ENCODE measurements at regions not wholly inside any gene's neighbourhood (a gene's known extent, or its start where the extent isn't known, plus 50 kb on each side); places are given as distances from the start of the nearest gene placed in this dataset.
A peak's percentile ranks its signal among the peaks of the same experiment; 100 is the strongest.

DNA sequence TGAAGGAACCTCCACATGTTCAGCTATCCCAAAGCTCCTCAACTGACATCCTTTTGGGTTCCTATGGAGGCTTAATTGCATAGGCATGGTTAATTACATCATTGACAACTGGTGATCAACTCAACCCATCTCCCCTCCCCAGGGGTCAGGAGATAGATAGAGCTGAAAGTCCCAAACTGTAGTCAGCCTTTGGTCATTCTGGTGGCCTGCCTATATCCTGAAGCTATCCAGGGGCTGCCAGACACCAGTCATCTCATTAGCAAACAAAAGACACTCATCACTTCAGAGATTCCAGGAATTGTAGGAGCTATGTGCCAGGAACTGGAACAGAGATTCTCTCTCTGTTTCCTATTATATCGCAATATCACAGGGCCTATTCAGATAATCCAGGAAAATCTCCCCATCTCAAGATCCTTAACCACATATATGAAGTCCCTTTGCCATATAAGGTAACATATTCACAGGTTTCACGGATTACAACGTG is 646.5 kb upstream of the GRAMD2B start:
- DNase-seq: no peak

DNA sequence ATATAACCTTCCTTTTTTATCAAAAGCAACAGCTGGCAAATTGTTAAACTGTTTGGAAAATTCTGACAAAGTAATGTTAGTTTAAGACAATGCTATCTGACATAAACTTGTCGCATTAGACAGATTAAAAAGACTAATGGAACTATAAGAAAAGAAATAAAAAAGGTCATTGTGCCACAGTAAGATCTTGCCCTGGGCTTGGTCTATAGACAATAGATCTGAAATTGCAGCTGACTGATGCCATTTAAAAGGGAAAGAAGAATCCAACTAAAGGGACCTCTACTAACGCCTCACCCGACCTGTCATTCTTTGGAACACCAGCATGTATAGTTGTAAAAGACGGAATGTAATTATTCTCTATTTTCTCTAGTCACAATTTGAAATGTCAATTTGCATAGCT is 644.4 kb upstream of the GRAMD2B start:
- no peak for DNase-seq

DNA sequence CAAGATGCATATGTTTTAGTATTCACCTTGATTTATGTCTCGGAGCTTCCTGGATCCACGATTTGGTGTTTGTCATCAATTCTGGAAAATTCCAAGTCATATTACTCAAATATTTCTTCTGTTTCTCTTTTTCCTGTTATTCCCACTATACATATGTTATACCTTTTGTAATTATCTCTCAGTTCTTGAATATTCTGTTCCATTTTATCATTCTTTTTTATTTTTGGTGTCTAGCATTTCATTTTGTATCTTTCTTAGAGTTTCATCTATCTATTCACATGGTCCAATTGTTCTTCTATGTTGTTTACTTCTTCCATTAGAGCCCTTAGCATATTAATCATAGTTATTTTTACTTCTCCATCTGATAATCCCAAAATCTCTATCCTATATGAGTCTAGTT is 637.8 kb upstream of the GRAMD2B start:
- DNase-seq: no peak

DNA sequence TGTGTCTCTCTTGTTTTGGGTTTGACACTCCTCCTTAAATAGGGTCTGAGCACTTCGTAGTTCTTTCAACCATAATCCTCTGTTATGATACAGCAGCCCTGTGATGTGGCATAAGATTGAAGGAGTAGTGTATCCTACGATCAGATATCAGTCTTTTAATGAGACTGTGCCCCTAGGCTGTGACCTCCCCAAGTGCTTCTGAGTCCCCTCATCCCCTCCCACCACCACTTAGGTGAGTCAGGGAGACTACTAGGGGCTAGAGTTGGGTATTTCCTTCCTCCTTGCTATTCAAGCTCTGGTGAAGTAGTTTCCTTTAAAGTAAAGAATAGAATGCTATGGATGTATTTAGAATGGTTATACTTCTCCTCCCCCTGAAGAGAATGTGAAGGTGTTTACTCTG is 637.2 kb upstream of the GRAMD2B start:
- no peak for DNase-seq

DNA sequence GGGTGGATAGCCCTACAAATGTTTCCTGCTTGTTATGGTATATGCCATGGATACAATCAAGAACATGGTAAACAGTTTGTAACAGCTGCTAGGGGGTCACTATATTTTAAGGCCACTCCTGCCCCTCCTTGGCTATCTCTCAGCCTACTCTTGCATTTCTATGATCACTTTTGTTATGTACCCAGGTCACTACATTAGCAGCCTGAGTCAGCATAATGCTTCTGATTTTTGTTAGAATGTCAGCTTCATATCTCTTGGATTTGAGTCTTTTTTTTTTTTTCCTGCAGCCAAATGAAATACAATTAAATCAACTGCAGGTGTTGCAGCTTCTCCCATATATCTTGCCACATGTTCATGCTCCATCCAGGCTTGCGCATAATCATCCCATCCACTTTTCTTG is 629.7 kb upstream of the GRAMD2B start:
- no peak for DNase-seq

DNA sequence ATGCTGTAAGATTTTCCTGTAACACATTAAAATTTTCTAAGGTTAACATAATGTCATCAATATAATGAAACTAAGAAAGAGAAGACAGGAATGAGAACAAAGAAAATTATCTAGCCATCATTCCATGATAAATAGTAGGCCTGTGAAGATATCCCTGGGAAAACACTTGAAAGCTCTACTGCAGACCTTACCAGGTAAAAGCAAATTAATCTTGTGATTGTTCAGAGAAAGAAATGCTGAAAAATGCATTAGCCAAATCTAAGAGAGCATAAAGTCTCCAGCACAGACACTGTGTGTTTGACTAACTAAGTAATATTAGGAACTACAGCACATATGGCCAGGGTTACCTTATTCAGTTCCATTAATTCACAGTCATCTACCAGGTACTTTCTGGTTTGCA is 628.3 kb upstream of the GRAMD2B start:
- no peak for DNase-seq

DNA sequence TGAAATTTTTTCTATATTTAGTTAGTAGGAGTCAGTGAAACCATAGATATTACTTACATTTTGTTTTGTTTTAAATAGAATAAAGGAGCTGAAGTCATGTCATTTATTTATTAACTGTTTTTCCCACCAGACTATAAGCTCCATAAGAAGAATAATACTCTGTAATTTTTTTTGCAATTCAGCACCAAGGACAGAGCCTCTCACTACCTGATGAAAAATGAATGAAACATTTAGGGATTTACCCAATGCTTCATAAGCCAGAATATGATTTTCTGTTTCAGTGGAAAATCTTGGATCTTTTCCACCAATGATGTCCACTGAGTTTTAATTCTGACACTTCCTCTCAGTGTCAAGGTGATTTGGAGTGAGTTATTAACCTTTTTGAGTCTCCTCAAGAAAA is 624.9 kb upstream of the GRAMD2B start:
- peak; percentile 67 for DNase-seq

DNA sequence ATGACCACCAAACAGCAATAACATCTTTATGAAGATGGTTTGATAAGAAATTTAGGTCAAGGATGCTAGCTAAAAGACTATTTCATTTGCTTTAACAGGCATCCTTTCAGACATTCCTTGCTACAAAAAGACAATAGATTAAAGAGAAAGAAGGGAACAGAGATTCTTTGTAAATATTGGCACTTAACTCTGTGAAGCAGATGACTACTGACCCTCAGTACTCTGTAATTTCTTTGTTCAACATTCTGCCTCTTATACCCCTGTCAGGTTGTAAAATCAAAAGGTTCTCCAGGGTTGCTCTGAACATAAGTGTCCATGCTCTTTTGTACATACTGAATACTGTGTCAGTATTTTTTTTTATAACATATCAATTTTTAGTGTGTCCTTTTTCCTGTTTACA is 610.6 kb upstream of the GRAMD2B start:
- no peak for DNase-seq

DNA sequence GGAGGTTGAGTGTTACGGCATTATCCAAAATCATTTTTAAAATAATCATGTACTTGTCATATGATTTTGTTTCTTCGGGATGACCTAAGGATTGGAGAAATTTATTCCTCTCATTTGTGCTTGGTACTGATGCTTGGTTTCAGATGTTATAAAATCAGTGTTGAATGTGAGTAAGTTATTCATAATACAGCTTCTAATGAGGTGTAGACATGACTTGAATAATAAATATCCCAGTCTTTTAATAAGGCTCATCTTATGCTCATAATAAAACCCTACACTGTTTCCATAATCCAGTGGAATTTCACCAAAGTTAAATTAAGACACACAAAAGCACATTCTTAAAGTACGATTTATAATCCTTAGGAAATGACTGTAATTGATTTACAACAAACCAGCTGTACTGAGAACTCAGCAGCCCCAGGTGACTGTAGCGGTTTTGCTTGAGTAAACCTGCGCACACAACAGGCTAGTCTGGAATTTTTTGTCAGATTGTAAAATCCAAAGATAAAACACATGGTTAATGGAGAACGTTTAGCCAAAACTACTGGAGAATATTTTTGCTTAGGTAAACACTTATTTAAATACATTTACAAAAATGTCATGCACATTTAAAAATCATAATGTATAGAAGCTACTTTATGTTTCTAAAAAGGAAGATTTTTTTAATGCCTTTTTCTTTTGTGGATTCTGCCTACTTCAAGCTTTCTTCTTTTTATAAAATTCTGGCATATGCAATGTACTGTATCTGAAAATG is 609.8 kb upstream of the GRAMD2B start:
- DNase-seq: no peak

DNA sequence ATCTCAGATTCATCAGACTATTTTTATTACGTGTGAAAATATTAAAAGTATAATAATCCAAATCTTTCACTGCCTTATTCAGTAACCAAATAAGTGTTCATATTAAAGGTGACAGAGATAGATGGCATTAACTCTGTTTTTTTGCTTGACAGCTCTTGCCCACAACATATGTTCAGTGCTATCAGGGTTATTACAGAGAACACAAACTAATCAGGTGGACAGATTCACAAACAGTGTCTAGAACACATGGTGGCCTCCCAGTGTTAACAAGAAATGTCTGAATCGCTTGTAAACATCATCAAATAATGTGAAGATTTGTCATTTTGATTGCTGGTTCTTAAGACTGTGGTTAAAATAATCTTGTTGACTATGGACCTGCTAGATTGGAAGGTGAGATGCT is 609.1 kb upstream of the GRAMD2B start:
- DNase-seq: no peak

DNA sequence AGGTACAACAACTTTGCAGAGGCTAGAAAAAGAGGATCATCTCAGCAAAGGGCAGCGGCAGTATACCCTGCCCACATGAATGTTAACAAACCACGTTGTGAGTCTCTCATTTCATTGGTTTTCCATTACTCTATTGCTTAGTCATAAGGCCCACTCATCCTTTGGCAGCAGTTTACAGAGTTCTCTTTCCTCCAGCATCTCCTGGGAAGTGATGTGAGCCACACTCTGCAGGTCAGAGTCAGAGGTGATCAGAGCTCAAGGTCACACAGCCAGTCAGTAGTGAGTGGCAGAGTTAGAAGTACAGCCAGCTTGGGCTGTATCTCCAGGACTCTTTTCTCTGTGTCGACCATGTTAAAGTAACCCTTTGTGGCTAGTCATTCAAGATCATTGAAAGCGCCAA is 599.6 kb upstream of the GRAMD2B start:
- no peak for DNase-seq

DNA sequence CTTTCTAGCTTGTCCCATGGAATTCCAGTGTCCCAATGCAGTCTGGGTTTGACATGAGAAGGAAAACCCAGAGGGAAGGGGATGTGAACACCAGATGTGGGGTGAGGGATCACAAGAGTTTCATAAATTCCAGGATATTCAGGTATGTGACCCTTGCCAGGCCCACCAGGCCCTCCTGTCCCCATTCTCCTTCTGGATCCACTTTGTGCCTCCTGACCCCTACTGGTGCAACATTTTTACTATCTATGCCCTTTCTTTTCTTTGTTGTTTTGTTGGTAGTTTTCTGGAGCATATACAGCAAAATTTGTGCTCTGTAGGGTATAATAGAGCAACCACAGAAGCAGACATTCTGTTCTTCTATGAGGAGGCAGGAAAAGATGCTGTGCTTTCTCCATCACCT is 597.0 kb upstream of the GRAMD2B start:
- DNase-seq: no peak

DNA sequence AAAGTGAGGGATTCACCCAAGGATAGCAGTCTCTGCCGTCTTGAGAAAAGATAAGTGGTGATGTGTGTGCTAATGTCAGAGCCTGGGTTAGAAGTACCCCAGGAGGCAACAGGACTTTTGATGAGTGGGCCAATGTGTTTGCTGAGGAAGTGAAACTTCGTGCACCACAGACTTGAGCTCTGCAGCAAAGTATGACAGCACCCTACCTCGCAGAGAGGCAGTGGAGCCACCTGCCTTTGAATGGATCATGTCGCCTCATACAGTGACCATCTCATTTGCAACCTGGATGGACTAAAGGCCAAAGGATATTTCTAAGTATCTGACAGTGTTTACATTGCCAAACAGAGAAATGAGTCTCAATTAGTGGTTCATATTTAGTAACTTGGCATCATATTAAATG is 593.9 kb upstream of the GRAMD2B start:
- no peak for DNase-seq

DNA sequence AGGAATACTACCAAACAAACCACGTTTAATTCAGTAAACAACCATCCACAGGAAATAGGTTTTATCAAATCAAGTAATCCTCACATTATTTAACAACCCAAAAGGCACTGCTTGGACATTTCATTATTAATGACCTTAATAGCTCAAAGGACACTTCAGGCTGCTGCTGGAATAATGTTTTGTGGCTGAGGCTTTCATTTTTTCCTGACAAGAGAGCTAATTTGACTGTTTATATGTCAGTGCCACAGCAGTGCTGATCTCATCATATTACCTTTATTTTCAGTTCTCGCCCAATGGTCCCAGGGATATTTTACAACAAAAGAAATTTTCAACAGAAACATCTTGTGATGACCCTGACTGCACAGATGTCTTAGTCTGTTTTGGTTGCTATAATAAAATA is 589.8 kb upstream of the GRAMD2B start:
- DNase-seq: no peak

DNA sequence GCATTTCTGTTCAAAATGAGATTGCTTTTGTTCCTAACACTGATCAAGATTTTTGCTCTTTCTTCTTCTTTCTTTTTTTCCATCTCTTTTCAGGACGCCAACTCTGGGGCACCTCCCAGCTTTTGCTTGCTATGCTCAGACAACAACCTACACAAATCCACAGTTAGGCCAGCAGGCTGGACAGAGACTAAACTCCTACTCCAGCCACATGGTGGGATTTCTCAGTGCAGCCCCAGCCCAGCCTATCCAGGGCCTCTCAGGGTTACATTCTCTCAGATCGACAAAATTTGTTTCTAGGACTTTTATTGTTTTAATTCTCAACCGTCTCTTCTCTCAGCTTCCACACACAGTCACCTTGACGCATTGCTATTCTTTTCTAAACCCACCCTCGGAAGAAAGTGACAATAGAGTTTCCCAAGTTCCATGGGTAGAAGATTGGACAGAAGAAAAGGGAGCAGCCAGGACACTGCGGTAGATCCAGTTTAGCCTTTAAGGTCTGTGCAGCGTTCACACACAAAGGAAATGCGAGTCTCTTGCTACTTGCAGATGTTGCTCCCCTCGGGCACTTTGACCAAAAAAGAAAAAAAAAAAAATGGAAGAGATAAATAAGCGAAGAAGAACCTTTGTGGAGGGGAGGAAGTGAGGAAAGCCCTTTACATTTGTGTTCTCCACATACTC is 588.6 kb upstream of the GRAMD2B start:
- no peak for DNase-seq

DNA sequence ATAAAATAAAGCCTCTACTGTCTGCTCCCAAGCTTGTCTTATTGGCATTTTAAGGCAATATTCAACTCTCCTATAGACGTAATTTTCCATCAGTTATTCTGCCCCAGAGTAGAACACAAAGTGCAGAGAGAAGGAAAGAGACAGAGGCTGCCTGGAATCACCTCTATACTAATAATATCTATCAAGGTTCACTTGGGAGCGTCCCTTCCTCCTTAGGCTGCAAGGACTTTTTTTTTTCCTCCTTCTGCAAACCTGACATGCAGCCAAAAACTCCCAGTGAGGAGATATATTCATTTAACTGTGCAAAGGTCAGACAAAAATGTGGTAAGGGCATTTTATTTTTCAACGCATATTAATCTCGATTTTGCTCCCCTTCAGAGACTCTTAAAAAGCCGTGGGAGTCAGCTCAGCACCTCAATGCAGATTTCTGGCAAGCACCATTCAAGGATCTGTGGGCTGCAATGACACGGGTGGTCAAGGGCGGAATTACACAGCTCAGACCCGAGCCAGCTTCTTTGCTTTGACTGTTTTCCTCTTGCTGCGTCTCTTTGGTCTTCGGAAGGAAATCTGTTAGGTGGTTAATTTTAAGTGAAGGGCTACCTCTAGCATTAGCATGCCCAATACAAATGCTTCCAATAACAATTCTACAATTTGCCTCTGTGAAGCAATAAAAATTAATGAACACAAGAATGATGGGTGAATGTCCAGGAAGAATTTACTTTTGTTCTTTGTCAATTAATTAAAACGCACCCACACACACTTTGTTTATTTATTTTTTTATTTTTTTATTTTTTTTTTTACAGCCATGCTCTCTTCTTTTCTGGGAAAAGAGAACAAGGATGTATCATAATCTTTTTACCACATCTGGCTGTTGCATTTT is 587.7 kb upstream of the GRAMD2B start:
- peak; percentile 68 for DNase-seq

DNA sequence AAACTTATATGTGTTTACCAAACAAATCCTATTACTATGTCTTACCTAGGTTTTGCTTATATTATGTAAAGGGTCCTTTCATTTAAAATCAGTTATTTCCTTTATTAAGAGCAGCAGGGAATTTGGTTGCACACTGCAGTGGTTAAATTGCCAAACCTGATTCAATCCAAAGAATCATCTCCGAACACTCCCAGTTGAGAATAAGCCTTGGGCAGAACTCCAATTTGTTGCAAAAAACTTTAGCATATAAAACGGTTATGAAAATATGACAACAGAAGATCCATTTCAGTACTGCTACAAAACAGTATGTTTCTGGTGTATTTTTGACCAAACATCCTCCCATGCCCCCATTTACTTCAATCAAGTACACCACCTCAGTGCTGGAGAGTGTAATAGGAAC is 587.0 kb upstream of the GRAMD2B start:
- DNase-seq: no peak

DNA sequence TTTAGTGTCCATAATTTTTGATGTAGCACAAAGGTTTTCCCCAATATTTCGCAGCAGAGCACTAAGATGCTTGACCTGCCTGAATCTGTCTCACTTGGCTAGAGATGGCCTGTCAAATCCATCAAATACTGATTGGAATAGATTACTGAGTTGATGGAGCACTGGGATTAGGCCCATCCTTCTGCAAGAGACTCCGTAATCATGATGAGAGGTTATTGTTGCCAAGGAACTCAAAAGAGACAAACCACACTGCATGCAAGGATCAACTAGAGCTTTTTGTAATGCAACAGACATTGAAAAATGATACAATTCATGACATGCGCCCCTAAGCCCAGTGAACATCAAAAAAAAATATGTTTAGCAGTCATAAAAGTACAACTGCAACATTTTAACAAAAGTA is 585.3 kb upstream of the GRAMD2B start:
- DNase-seq: no peak

DNA sequence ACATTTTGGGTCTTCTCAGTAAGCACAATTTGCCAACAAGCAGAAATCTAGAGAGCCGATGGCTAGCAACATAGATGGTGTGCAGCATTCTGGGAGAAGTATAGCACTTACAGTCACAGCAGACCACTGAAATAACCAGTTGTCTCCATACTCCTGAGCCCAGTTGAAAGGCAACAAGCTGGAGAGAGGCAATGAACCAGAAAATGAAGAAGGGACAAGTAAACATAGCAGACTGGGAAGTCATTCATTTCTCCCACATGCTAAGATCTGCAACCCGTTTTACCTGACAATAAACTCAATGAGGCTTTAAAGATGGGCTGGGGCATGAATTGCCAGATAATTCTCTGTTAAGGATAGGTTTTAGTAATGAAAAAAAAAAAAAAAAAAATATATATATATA is 575.6 kb upstream of the GRAMD2B start:
- no peak for DNase-seq

DNA sequence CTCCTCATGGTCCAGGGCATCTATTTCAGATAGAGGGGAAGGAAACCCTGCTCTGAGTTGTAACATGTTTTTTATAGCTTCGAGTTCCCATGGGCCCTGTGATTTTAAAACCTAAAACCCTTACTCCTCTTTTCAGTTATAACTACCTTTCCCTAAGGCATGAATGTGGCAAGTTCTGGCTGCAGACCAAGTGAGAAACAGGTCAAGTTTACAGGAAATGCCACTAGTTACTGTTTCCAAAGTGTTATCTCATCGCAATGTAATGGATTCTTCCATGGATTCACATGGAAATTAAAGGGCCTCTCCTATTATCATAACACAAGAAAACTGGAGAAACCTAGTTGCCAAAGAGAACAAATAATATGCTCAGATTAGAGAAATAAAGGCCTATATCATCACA is 574.5 kb upstream of the GRAMD2B start:
- no peak for DNase-seq

DNA sequence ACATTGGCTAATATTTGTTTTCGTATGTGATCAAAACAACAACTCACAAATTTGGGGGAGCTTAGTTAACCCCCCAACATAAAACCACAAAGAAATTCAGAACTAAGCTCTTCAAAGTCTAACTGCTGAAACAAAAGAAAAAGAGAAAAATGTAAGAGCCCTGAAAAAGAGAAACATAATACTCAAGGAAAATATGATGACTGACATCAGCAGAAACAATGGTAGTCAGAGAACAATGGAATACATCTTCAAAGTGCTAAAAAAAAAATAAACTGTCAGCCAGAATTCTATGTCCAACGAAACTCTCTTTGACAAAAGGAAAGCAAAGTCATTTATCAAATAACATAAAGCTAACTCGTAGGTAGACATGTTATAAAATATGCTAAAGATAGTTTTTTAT is 566.3 kb upstream of the GRAMD2B start:
- no peak for DNase-seq

DNA sequence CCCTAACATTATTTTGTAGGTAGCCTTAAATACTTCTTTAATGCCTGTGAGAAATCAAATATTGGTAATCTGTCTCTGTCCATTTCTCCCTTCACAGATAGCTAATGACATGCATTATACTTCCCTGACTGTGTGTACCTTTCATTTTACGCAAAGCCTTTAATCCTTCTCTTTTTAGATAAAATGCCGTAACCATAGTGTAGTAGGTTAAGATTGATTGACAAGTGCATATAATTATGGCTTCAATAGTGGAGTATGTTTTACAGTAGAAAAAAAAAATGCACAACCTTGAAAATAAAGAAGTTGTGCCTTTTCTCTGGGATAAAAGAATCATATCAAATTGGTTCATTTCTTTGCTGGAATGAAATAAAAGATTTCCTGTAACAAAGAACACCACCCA is 559.6 kb upstream of the GRAMD2B start:
- DNase-seq: no peak

All from left kidney (tissue), 1 donor.